ENCODE measurements at regions not wholly inside any gene's neighbourhood (a gene's known extent, or its start where the extent isn't known, plus 50 kb on each side); places are given as distances from the start of the nearest gene placed in this dataset.

- no peak for DNase-seq (ENCODE audit: low spot score)
- TF ChIP-seq MAX (CRISPR knock-in tag; IDR thresholded peaks at IDR 0.05): no peak
- TF ChIP-seq PRRX2 (CRISPR knock-in tag; IDR thresholded peaks at IDR 0.05): no peak
- TF ChIP-seq, protein P1, sequence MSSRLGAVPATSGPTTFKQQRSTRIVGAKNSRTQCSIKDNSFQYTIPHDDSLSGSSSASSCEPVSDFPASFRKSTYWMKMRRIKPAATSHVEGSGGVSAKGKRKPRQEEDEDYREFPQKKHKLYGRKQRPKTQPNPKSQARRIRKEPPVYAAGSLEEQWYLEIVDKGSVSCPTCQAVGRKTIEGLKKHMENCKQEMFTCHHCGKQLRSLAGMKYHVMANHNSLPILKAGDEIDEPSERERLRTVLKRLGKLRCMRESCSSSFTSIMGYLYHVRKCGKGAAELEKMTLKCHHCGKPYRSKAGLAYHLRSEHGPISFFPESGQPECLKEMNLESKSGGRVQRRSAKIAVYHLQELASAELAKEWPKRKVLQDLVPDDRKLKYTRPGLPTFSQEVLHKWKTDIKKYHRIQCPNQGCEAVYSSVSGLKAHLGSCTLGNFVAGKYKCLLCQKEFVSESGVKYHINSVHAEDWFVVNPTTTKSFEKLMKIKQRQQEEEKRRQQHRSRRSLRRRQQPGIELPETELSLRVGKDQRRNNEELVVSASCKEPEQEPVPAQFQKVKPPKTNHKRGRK (CRISPR knock-in tag; IDR thresholded peaks at IDR 0.05; ENCODE audit: borderline replicate concordance): no peak
- no peak for TF ChIP-seq NFE2L1 (CRISPR knock-in tag; IDR thresholded peaks at IDR 0.05)
- TF ChIP-seq, protein P2, sequence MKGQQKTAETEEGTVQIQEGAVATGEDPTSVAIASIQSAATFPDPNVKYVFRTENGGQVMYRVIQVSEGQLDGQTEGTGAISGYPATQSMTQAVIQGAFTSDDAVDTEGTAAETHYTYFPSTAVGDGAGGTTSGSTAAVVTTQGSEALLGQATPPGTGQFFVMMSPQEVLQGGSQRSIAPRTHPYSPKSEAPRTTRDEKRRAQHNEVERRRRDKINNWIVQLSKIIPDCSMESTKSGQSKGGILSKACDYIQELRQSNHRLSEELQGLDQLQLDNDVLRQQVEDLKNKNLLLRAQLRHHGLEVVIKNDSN (CRISPR knock-in tag; IDR thresholded peaks at IDR 0.05): no peak
- TF ChIP-seq, protein P3, sequence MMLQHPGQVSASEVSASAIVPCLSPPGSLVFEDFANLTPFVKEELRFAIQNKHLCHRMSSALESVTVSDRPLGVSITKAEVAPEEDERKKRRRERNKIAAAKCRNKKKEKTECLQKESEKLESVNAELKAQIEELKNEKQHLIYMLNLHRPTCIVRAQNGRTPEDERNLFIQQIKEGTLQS (CRISPR knock-in tag; conservative IDR thresholded peaks at IDR 0.05): no peak
- TF ChIP-seq, protein P4, sequence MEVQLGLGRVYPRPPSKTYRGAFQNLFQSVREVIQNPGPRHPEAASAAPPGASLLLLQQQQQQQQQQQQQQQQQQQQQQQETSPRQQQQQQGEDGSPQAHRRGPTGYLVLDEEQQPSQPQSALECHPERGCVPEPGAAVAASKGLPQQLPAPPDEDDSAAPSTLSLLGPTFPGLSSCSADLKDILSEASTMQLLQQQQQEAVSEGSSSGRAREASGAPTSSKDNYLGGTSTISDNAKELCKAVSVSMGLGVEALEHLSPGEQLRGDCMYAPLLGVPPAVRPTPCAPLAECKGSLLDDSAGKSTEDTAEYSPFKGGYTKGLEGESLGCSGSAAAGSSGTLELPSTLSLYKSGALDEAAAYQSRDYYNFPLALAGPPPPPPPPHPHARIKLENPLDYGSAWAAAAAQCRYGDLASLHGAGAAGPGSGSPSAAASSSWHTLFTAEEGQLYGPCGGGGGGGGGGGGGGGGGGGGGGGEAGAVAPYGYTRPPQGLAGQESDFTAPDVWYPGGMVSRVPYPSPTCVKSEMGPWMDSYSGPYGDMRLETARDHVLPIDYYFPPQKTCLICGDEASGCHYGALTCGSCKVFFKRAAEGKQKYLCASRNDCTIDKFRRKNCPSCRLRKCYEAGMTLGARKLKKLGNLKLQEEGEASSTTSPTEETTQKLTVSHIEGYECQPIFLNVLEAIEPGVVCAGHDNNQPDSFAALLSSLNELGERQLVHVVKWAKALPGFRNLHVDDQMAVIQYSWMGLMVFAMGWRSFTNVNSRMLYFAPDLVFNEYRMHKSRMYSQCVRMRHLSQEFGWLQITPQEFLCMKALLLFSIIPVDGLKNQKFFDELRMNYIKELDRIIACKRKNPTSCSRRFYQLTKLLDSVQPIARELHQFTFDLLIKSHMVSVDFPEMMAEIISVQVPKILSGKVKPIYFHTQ (CRISPR knock-in tag; IDR thresholded peaks at IDR 0.05): no peak
- TF ChIP-seq TEAD1 (CRISPR knock-in tag; IDR thresholded peaks at IDR 0.05): no peak
- TF ChIP-seq GRHL2 (CRISPR knock-in tag; IDR thresholded peaks at IDR 0.05; ENCODE audit: insufficient replicate concordance, severe bottlenecking): no peak
- ChIA-PET CTCF (interaction anchor here (2.4 kb wide), 1 partner anchor 53 kb away, joined by 6 read pairs; no protein-coding TSS in a partner anchor), POLR2A (no interaction called here)
- Mint-ChIP-seq H3K36me3 (peaks cover 6% of the 10 kb centered on the region; the same call in 1 of the 2 replicates), H3K4me1 (no peaks in the 10 kb centered on the region), H3K9me3 (peaks cover 12% of the 10 kb centered on the region), H3K4me3 (no peak overlapping the region), H3K27ac (no peak overlapping the region), H3K27me3 (ENCODE audit: low read depth) (no peaks in the 10 kb centered on the region)
- ATAC-seq: no peak
Observed at GRCh38 chr2:205872716-205873115, 190.4 kb downstream of the NRP2 start.

DNA sequence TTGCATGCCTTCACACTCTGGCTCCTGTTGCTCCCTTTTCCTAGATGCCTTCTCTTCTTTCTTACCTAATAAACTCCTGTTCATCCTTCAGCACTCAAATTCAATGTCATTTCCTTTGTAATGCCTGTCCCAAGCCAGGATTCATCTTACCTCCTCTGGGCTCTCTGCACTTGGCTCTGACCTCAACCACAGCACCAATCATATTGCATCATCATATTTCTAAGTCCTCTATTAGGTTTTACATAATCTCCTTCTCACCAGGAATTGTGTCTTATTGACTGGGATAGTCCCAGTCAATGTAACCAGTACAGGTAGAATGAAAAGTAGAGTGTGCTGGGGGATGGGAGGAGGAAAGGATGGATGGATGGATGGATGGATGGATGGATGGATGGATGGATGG lies 187.1 kb downstream of the NRP2 start:
- ATAC-seq (no peak), DNase-seq (ENCODE audit: low spot score) (no peak)
- no peaks in the 10 kb centered on the region for H3K4me1 Mint-ChIP-seq
- peaks cover 10% of the 10 kb centered on the region for H3K9me3 Mint-ChIP-seq
- no peaks in the 10 kb centered on the region for H3K27me3 Mint-ChIP-seq (ENCODE audit: low read depth)
- POLR2A ChIA-PET: no interaction called here
- peaks cover 4% of the 10 kb centered on the region; the same call in 1 of the 2 replicates for H3K36me3 Mint-ChIP-seq
- H3K4me3 Mint-ChIP-seq: no peak overlapping the region
- CTCF ChIA-PET: no interaction called here
- TF ChIP-seq, protein P5, sequence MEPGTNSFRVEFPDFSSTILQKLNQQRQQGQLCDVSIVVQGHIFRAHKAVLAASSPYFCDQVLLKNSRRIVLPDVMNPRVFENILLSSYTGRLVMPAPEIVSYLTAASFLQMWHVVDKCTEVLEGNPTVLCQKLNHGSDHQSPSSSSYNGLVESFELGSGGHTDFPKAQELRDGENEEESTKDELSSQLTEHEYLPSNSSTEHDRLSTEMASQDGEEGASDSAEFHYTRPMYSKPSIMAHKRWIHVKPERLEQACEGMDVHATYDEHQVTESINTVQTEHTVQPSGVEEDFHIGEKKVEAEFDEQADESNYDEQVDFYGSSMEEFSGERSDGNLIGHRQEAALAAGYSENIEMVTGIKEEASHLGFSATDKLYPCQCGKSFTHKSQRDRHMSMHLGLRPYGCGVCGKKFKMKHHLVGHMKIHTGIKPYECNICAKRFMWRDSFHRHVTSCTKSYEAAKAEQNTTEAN (CRISPR knock-in tag; IDR thresholded peaks at IDR 0.05): no peak
- TF ChIP-seq NR1H2 (CRISPR knock-in tag; IDR thresholded peaks at IDR 0.05): no peak
- TF ChIP-seq ATF2 (CRISPR knock-in tag; IDR thresholded peaks at IDR 0.05; ENCODE audit: borderline replicate concordance, low read depth): no peak
- no peak for TF ChIP-seq TP53 (CRISPR knock-in tag; IDR thresholded peaks at IDR 0.05)
- no peak for TF ChIP-seq MXD4 (CRISPR knock-in tag; IDR thresholded peaks at IDR 0.05; ENCODE audit: borderline replicate concordance)
- TF ChIP-seq, protein P6, sequence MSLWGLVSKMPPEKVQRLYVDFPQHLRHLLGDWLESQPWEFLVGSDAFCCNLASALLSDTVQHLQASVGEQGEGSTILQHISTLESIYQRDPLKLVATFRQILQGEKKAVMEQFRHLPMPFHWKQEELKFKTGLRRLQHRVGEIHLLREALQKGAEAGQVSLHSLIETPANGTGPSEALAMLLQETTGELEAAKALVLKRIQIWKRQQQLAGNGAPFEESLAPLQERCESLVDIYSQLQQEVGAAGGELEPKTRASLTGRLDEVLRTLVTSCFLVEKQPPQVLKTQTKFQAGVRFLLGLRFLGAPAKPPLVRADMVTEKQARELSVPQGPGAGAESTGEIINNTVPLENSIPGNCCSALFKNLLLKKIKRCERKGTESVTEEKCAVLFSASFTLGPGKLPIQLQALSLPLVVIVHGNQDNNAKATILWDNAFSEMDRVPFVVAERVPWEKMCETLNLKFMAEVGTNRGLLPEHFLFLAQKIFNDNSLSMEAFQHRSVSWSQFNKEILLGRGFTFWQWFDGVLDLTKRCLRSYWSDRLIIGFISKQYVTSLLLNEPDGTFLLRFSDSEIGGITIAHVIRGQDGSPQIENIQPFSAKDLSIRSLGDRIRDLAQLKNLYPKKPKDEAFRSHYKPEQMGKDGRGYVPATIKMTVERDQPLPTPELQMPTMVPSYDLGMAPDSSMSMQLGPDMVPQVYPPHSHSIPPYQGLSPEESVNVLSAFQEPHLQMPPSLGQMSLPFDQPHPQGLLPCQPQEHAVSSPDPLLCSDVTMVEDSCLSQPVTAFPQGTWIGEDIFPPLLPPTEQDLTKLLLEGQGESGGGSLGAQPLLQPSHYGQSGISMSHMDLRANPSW (CRISPR knock-in tag; conservative IDR thresholded peaks at IDR 0.05; ENCODE audit: low read depth): no peak
- TF ChIP-seq, protein P7, sequence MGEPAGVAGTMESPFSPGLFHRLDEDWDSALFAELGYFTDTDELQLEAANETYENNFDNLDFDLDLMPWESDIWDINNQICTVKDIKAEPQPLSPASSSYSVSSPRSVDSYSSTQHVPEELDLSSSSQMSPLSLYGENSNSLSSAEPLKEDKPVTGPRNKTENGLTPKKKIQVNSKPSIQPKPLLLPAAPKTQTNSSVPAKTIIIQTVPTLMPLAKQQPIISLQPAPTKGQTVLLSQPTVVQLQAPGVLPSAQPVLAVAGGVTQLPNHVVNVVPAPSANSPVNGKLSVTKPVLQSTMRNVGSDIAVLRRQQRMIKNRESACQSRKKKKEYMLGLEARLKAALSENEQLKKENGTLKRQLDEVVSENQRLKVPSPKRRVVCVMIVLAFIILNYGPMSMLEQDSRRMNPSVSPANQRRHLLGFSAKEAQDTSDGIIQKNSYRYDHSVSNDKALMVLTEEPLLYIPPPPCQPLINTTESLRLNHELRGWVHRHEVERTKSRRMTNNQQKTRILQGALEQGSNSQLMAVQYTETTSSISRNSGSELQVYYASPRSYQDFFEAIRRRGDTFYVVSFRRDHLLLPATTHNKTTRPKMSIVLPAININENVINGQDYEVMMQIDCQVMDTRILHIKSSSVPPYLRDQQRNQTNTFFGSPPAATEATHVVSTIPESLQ (CRISPR knock-in tag; IDR thresholded peaks at IDR 0.05): no peak
- no peak overlapping the region for H3K27ac Mint-ChIP-seq

Data from WTC11 (cell line).